ENCODE measurements at regions not wholly inside any gene's neighbourhood (a gene's known extent, or its start where the extent isn't known, plus 50 kb on each side); places are given as distances from the start of the nearest gene placed in this dataset.

DNA sequence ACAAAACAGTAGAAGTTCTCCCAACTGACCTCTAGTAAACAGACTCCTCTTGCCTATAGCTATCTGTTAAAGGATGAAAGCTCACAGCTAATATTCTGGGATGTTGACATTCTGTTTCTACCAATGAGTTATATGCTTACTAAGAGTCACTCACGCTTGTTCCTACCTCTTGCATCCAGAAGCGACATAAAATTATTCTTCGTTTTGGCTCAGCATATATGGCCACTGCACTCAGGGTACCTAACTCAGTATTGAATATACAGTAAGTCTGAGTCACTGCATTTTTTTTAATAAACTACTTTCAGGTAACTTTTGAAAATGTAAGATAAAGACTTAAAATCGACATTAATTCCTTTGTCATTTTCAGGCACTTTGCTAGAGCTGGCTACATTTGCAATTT is 214.4 kb upstream of the STXBP5 start:
- DNase-seq = no peak

DNA sequence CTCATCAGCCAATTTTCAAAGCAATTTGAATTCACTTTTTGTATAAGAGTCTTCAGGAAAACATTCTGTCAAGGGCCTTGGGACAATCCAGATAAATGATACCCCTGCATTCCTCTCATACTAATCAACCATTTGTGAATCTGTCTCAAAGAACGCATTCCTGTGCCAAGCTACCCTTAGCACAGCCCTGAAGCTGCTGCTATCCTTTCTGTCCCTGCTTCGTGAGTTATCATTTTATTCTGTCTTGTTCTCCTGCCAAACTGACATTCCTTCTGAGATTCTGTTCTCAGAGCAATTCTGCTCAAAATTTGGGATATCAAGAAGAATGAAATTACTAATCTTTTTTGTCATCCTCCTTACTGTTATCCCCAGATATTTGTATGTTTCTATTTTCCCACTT is 213.9 kb upstream of the STXBP5 start:
- no peak for DNase-seq

DNA sequence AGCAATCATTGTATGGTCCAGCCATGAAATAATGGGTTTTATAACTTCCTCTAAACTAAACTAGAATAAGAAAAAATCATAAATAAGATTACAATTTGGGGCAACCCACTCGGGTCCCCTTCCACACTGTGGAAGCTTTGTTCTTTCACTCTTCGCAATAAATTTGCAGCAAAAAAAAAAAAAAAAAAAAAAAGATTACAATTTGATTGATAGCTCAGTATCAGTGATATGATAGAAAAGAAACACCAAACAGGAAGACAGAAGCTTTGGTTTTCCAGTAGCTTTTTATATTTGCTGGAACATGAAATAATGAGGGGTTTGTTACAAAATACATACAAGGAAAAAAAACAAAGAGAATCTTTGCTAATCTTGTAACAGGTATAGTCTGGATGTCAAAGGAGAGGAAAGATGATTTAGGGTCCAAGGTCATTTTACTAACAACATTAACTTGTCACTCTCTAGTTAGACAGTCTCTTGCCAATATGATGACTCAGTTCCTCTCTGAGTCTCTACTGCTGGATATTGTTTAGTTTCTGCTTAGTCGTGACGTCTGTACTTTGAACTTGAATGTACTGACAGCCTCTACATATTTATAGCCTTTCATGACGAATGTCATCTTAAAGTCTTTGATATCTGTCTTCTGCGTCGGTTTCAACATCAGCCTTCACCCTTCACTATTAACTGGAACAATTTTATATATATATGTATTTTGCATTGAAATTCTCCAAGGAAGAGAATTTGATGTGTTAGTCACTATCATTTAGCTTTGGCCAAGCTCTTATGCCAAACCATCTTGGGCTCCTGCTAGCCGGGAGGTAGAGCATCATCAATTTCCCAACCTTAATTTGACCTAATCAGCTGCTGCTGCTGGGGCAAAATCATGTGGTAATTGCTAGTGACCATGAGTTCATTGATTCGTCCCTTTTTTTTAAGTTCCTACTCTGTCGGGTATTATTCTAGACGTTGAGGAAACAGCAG is 213.1 kb upstream of the STXBP5 start:
- peak in 2 of 3 donors; percentile 35 to 58 for DNase-seq

- DNase-seq = no peak
These were observed 207.2 kb upstream of the STXBP5 start for GRCh38 chr6:146997062-146997461.

DNA sequence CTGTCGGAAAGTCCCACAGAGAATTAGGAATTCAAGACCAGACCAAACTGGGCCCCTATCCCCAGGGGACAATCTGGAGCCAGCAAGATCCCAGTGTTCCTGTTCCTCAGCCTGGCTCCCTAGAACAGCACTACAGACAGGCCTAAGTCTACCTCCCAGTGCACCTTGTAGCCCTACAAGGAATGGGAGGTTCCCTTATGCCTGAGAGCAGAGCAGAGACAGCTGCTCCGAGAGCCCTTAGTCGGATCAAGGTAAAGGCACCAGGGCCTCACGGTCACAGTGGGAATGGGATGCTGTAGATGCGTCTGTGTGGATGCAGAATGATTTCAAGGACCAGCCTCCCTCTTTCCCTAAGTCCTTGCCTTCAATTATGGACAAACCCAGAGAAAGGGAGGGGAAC is 204.5 kb upstream of the STXBP5 start:
- no peak for DNase-seq

GRCh38 chr6:147000545-147001488 is 203.4 kb upstream of the STXBP5 start:
- peak; percentile 29 to 33 (median 30) for DNase-seq

- peak in 2 of 3 donors; percentile 33 to 36 for DNase-seq
These were observed 202.6 kb upstream of the STXBP5 start for GRCh38 chr6:147001621-147002020.

DNA sequence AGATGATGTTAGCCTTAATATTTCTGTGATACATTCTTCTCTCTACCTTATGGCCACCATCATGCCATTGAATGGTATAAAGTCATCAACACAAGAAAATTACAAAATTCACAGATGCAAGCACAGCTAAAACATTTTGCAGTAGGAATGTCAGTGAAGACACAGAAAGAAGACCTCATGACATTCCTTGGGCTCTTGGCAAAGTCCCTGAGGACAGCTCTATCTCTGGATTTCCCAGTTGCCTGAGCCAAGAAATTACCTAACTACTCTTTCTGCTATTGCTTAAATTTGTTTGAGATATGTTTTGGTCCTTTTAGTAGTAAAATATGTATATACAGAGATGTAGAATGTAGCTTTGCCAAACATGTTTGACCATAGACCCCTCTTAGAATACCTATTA is 201.0 kb upstream of the STXBP5 start:
- no peak for DNase-seq

DNA sequence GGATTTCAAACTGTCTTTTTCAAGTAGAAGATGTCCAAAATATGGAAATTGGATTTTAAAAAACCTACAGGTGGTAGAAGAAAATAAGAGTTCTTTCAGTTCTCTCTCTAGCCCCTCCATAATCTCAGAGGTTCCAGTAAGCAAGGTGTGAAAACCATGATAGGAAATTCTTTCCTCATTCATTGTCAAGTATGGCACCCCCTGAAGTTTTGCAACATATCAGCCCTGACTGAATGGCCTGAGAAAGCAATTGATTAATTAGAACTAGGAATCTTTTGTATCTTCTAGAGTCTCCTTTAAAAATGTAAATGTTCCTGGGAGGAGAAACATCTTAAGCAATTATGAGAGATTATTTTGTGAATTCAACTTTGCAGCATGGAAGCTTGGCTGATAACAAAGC is 198.7 kb upstream of the STXBP5 start:
- DNase-seq = no peak

DNA sequence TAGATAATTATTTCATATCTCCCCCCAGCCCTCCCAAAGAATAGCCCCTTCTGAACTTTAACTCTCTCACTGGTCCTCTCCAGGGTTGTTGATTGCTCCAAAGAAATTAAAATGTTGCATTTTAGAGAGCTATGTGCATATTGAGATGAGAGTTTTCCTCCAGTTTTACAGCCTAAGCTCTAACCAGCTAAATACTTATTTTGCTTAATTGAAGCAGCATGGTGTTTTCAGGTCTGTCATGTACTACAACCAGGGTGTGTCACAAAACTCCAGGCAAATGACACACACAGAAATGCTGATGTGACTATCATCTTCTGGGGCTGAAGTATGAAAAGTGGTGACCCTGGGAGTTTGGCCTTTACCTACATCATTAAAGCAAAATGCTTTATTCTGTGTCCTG is 196.8 kb upstream of the STXBP5 start:
- no peak for DNase-seq

- DNase-seq = no peak
These were observed 194.9 kb upstream of the STXBP5 start for GRCh38 chr6:147009358-147009757.

DNA sequence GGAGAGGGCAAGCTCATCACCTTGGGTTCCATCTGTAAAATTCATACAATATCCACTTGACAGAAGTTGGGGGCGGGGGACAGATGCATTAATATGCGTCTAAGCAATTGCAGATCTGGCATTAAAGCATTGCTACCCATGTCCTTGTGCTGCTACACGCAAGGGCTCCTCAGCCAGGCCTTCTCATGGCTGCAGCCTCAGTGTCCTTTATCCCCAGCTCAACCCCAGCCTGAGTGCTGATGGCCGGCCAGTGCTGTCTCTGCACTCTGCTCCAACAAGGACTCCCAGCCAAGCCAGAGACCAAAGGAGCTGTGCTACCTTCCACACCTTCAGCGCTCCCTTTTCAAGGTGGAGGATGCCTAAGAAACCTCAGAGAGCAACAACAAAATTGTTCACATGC is 188.5 kb upstream of the STXBP5 start:
- DNase-seq = no peak

- no peak for DNase-seq
These were observed 187.8 kb upstream of the STXBP5 start for GRCh38 chr6:147016440-147016839.

GRCh38 chr6:147017153-147017552 is 187.1 kb upstream of the STXBP5 start:
- no peak for DNase-seq

DNA sequence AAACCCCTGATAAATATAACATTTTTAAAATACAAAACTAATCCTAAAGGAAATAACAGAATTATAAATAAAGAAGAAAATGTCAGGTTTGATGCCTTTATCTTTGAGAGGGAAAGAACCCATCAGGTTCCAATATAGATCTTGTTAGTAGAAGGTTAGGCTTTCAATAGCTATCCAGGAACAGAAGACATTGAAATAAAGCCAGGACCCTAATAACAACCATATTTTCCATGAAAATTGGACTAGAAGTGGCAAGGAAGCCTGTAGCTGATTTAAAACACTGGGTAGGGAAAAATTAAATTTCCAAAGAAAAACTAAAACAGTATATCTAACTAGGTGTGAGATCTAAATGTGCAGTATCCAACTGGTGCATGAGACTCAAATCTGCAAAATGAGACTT is 185.2 kb upstream of the STXBP5 start:
- no peak for DNase-seq

- DNase-seq = no peak
These were observed 182.2 kb upstream of the STXBP5 start for GRCh38 chr6:147022041-147022440.

DNA sequence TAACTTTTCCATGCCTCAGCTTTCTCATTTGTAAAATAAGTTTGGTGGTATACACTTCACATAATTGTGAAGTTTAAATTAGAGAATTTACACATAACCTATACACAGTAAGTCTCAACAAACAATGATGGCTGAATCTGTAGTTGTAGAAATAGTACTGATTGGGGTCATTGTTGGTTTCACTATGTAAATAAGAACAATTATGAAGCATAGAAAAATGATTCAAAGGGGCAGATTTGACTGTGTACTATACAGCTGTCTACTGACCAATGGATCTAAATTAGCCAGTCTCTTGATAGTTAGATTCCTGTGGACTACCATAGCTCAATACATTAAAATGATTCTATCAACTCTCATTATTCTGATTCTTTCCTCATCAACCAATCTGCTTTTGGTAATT is 181.1 kb upstream of the STXBP5 start:
- no peak for DNase-seq

- no peak for DNase-seq
These were observed 180.6 kb upstream of the STXBP5 start for GRCh38 chr6:147023581-147023980.

DNA sequence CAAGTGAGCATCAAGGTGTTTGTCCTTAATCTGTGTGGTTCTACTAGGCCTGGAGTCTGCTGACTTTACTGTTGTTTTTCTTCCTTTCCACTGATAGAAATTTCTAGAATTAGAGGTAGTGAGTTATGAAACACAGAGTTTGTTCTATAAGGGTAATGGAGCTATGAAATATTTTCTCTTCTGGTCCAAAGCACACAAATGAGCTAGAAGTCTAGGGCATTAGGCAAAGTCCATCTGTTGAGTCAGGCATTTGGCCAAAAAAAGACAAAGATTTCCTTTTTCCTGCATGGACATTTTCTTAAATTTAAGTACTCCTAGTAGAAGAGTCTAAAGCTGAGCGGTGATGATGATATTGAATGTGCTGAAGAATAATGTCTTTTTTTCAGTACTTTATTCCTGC is 174.3 kb upstream of the STXBP5 start:
- no peak for DNase-seq

GRCh38 chr6:147033267-147033666 is 170.9 kb upstream of the STXBP5 start:
- DNase-seq = no peak

GRCh38 chr6:147035886-147036285 is 168.3 kb upstream of the STXBP5 start:
- DNase-seq = no peak

- peak in 2 of 3 donors; percentile 7 to 19 for DNase-seq
These were observed 166.3 kb upstream of the STXBP5 start for GRCh38 chr6:147037881-147038280.

- DNase-seq = no peak
These were observed 163.9 kb upstream of the STXBP5 start for GRCh38 chr6:147040121-147040910.

Measured in suppressor macrophage treated with lipopolysaccharide for 1 hour (primary cell).